ENCODE measurements at regions not wholly inside any gene's neighbourhood (a gene's known extent, or its start where the extent isn't known, plus 50 kb on each side); places are given as distances from the start of the nearest gene placed in this dataset.

- Mint-ChIP-seq H3K4me3 (no peak overlapping the region), H3K9me3 (peaks cover 5% of the 10 kb centered on the region), H3K27ac (no peak overlapping the region), H3K27me3 (peaks cover 3% of the 10 kb centered on the region), H3K4me1 (ENCODE audit: unreplicated experiment) (no peaks in the 10 kb centered on the region), H3K36me3 (no peaks in the 10 kb centered on the region)
- no peak for TF ChIP-seq CTCF (conservative IDR thresholded peaks at IDR 0.05)
- DNase-seq (ENCODE audit: extremely low spot score, unreplicated experiment), result no peak
Observed at GRCh38 chr12:17802657-17803641, 287.0 kb downstream of the RERGL start.

- no peak for TF ChIP-seq CTCF (conservative IDR thresholded peaks at IDR 0.05)
- no peak for DNase-seq (ENCODE audit: extremely low spot score, unreplicated experiment)
- no peaks in the 10 kb centered on the region for H3K27me3 Mint-ChIP-seq
- H3K36me3 Mint-ChIP-seq, result no peaks in the 10 kb centered on the region
- H3K9me3 Mint-ChIP-seq, result no peaks in the 10 kb centered on the region
- H3K27ac Mint-ChIP-seq, result no peak overlapping the region
- H3K4me1 Mint-ChIP-seq (ENCODE audit: unreplicated experiment), result no peaks in the 10 kb centered on the region
- H3K4me3 Mint-ChIP-seq, result no peak overlapping the region
Observed at GRCh38 chr12:17793854-17794253, 296.1 kb downstream of the RERGL start.

GRCh38 chr12:17778242-17778641 lies 311.8 kb downstream of the RERGL start:
- no peak for TF ChIP-seq CTCF (conservative IDR thresholded peaks at IDR 0.05)
- Mint-ChIP-seq H3K27ac (no peak overlapping the region), H3K36me3 (no peaks in the 10 kb centered on the region), H3K9me3 (peaks cover 4% of the 10 kb centered on the region), H3K4me1 (ENCODE audit: unreplicated experiment) (no peaks in the 10 kb centered on the region), H3K27me3 (peaks cover 3% of the 10 kb centered on the region), H3K4me3 (no peak overlapping the region)
- DNase-seq (ENCODE audit: extremely low spot score, unreplicated experiment), result no peak

GRCh38 chr12:17763366-17763765 lies 326.6 kb downstream of the RERGL start:
- H3K27ac Mint-ChIP-seq, result no peak overlapping the region
- no peak overlapping the region for H3K4me3 Mint-ChIP-seq
- no peak for TF ChIP-seq CTCF (conservative IDR thresholded peaks at IDR 0.05)
- DNase-seq (ENCODE audit: extremely low spot score, unreplicated experiment), result no peak
- H3K4me1 Mint-ChIP-seq (ENCODE audit: unreplicated experiment), result no peaks in the 10 kb centered on the region
- H3K9me3 Mint-ChIP-seq, result no peaks in the 10 kb centered on the region
- no peaks in the 10 kb centered on the region for H3K36me3 Mint-ChIP-seq
- no peaks in the 10 kb centered on the region for H3K27me3 Mint-ChIP-seq

GRCh38 chr12:17759982-17760381 lies 330.0 kb downstream of the RERGL start:
- Mint-ChIP-seq H3K27ac (no peak overlapping the region), H3K4me1 (ENCODE audit: unreplicated experiment) (no peaks in the 10 kb centered on the region)
- no peak for TF ChIP-seq CTCF (conservative IDR thresholded peaks at IDR 0.05)

More at GRCh38 chr12:17759982-17760381, 330.0 kb downstream of the RERGL start:
- Mint-ChIP-seq H3K27me3 (no peaks in the 10 kb centered on the region), H3K4me3 (no peak overlapping the region), H3K36me3 (no peaks in the 10 kb centered on the region), H3K9me3 (no peaks in the 10 kb centered on the region)
- no peak for DNase-seq (ENCODE audit: extremely low spot score, unreplicated experiment)
